Keratinocyte (primary cell): ENCODE measurements at regions not wholly inside any gene's neighbourhood (a gene's known extent, or its start where the extent isn't known, plus 50 kb on each side); places are given as distances from the start of the nearest gene placed in this dataset.

Experiments
- CTCF ChIP-seq, 3 experiments: IDR thresholded peaks in 1 of 3; conservative IDR thresholded peaks in 1 of 3; optimal IDR thresholded peaks in 1 of 3; 2 replicates in 2 of 3; 3 replicates in 1 of 3; pipeline versions ENCODE3 to v1.5.1; 2011; ENCODE audit warnings: low read length in 3 of 3, mild to moderate bottlenecking in 3 of 3, moderate library complexity in 2 of 3, control low read depth in 1 of 3, inconsistent platforms in 1 of 3; ENCODE audit not compliant: insufficient read depth in 2 of 3; ENCODE audit errors: extremely low read depth in 1 of 3
- EZH2 ChIP-seq: IDR thresholded peaks from one replicate; pipeline ENCODE4 v1.6.1; 2012; ENCODE audit warnings: inconsistent platforms, mild to moderate bottlenecking, low read length, moderate library complexity

DNA sequence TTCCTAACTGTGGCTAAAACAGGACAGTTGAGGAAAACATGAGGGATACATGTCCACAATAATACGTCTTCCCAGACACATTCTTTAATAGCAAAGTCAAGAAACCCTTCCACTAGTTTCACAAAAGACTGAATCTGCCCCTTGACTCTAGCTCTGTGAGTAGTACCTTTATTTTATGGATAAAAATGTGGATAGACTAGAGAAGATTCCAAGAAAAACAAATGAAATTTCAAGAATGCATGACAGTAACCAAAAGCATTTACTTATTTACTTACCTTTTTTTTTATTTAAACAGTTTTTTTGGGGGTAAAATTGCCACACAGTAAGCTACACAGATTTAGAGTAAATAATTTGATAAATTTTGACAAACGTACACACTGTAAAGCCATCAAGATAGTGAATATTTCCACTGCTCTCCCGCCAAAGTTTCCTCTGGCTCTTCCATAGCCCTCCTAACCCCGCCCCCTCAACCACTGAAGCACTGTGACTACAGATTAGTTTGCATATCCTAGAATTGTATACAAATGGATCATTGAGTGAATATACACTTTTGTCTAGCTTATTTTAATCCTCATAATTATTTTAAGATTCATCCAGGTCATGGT lies 420.4 kb upstream of the ZMIZ1 start:
- no peak for TF ChIP-seq CTCF (optimal IDR thresholded peaks at IDR 0.05 in 1 of 3, IDR thresholded peaks at IDR 0.05 in 1 of 3, conservative IDR thresholded peaks at IDR 0.05 in 1 of 3; ENCODE audit: extremely low read depth in 1 of 3, insufficient read depth in 2 of 3, low read length in 3 of 3)
- TF ChIP-seq EZH2, result no peak
